AG04450 (cell line): ENCODE measurements at regions not wholly inside any gene's neighbourhood (a gene's known extent, or its start where the extent isn't known, plus 50 kb on each side); places are given as distances from the start of the nearest gene placed in this dataset.
A peak's percentile ranks its signal among the peaks of the same experiment; 100 is the strongest.

Experiments used
- CTCF ChIA-PET: fragments of 300-600, 350-600 bp; formaldehyde crosslinking; extraction: SDS; loops from one replicate; lab custom pipeline; 2022; ENCODE audit warnings: antibody characterized with exemption, inconsistent platforms; lab: Charles Lee
- POLR2A ChIA-PET: fragments of 350-600 bp; formaldehyde crosslinking; extraction: SDS; loops from one replicate; lab custom pipeline; 2021; ENCODE audit warnings: antibody characterized with exemption, inconsistent platforms; lab: Yijun Ruan, JAX
- DNase-seq: peaks from one replicate; pipeline ENCODE4 v3.0.0-alpha.2; 2011; ENCODE audit warnings: low read depth, low spot score
- H3K27ac ChIP-seq: one replicate; pipeline ENCODE4 v1.5.1; 2012; ENCODE audit warnings: low read depth, low read length, control low read depth
- H3K27me3 ChIP-seq: one replicate; pipeline ENCODE4 v1.6.0; 2012; ENCODE audit warnings: low read length; ENCODE audit not compliant: control insufficient read depth, insufficient read depth
- H3K4me3 ChIP-seq: 2 replicates; pipeline ENCODE4 v1.5.1; 2011; ENCODE audit warnings: mild to moderate bottlenecking, low read depth, low read length, control low read depth
- H3K9me3 ChIP-seq: 2 replicates; pipeline ENCODE4 v1.5.1; 2012; ENCODE audit warnings: low read length; ENCODE audit not compliant: control insufficient read depth, insufficient read depth
- TF ChIP-seq, protein P1 (sequence below): IDR thresholded peaks from 2 replicates; pipeline ENCODE4 v1.5.1; 2011; ENCODE audit warnings: low read depth, low read length, control low read depth, inconsistent platforms

DNA sequence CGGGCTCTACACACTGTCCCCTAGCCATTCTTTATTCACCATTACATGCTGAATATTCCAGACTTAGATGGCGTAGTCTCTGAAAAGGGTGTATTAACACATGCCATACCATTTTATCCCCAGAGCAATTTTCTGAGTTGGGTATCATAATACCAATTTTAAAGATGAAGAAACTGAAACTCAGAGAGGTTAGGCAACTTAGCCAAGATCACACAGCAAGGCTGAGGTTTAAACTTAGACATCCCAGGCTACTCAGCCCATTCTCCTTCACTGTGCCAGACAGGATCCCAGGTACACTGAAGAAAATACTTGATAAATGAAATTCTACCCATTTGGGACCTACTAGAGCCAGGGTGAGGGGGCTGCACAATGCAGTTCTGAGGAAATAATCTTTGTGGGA, 67.4 kb upstream of the ARHGAP36 start:
- no peak for DNase-seq
- H3K27ac ChIP-seq = no peak overlapping the region
- ChIA-PET POLR2A (no interaction called here), CTCF (no interaction called here)
- no peaks in the 10 kb centered on the region for H3K9me3 ChIP-seq
- TF ChIP-seq, protein P1, sequence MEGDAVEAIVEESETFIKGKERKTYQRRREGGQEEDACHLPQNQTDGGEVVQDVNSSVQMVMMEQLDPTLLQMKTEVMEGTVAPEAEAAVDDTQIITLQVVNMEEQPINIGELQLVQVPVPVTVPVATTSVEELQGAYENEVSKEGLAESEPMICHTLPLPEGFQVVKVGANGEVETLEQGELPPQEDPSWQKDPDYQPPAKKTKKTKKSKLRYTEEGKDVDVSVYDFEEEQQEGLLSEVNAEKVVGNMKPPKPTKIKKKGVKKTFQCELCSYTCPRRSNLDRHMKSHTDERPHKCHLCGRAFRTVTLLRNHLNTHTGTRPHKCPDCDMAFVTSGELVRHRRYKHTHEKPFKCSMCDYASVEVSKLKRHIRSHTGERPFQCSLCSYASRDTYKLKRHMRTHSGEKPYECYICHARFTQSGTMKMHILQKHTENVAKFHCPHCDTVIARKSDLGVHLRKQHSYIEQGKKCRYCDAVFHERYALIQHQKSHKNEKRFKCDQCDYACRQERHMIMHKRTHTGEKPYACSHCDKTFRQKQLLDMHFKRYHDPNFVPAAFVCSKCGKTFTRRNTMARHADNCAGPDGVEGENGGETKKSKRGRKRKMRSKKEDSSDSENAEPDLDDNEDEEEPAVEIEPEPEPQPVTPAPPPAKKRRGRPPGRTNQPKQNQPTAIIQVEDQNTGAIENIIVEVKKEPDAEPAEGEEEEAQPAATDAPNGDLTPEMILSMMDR = no peak
- no peak overlapping the region for H3K4me3 ChIP-seq
- no peaks in the 10 kb centered on the region for H3K27me3 ChIP-seq

DNA sequence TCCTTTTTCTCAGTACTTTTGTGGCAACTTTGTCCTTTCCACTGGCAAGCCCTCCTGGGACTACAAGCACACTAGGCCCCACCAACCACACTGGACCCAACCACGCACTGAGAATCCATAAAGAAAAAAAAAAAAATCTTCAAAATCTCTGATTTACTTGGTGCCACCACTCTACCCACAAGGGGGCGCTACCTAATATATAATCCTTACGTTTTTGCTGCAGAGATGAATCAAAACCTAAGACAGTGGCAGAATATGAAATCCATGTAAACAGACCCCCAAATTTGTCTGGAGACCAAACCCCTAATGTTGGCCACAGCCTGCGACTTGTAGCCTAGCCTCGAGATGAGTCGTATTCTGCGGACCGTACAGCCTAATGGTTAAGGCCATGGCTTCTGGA, 63.5 kb upstream of the ARHGAP36 start:
- TF ChIP-seq, protein P1 = peak; percentile 31; the same call in 1 of the 2 replicates
- ChIA-PET POLR2A (no interaction called here), CTCF (interaction anchor here (0.6 to 0.9 kb wide), 6 partner anchors 12 to 637 kb away, joined by 3 to 5 read pairs (median 3); no protein-coding TSS in a partner anchor)
- Histone ChIP-seq H3K4me3 (no peak overlapping the region), H3K9me3 (no peaks in the 10 kb centered on the region), H3K27ac (no peak overlapping the region), H3K27me3 (no peaks in the 10 kb centered on the region)
- no peak for DNase-seq

DNA sequence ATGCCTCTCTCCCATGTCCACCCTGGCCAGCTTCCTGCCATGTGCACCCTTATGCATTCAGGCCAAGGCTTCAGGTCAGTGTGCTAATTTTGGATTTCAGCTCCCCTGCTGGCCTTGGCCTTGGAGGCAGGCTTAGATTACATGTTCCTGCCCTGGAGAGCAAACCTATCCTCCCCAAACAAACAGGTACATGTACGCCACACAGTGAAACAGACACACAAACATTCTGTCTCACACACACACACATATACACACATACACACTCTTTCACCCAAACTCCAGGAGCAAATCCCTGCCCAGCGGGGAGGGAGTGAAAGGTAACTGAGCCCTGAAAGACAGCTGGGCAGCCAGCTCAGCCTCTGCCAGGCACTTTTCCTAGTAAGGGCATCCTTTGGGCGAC, 62.7 kb upstream of the ARHGAP36 start:
- no peak for DNase-seq
- Histone ChIP-seq H3K27me3 (no peaks in the 10 kb centered on the region), H3K9me3 (no peaks in the 10 kb centered on the region), H3K27ac (no peak overlapping the region), H3K4me3 (no peak overlapping the region)
- ChIA-PET CTCF (interaction anchor here (0.6 to 0.9 kb wide), 2 partner anchors 23 to 454 kb away, joined by 3 to 5 read pairs; no protein-coding TSS in a partner anchor), POLR2A (no interaction called here)
- TF ChIP-seq, protein P1 = no peak

DNA sequence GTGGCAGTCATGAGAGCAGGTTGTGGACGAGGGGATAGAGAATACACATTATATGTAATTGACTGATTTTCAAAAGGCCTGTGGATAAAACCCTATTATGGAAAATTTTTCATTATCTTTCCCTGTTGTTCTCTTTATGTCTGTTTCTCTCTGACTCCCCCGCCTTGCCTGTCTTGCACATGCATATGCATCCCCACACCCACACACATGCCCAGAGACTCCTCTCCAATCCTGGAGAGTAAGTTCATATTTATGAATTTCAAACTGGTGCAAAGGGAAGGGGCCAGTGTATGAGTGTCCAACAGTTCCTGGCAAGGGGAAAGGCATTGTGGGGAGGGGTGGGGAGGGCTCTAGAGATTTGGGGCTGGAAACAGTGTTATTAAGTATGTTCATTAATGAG, 60.8 kb upstream of the ARHGAP36 start:
- Histone ChIP-seq H3K4me3 (no peak overlapping the region), H3K27ac (no peak overlapping the region), H3K27me3 (no peaks in the 10 kb centered on the region), H3K9me3 (no peaks in the 10 kb centered on the region)
- TF ChIP-seq, protein P1 = no peak
- ChIA-PET POLR2A (no interaction called here), CTCF (no interaction called here)
- no peak for DNase-seq

DNA sequence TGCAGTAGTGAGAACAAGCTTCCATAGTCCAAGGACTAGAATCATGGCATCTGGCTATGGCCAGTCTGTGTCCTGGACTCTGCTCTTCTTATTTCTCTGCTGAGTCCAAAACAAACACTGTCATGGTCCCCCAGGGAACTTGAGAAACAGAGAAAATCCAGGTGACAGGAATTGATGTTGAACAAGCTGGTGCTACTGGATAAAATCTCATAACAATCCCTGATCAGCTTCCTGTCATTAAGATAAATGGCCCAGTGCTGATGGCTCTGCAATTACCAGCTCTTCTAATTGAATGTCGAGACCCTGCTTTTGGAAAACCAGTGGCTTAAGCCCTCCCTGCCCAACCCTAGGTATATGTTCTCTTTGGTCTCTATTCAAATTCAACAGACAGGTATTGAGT, 58.8 kb upstream of the ARHGAP36 start:
- CTCF ChIA-PET = no interaction called here
- Histone ChIP-seq H3K27me3 (no peaks in the 10 kb centered on the region), H3K27ac (no peak overlapping the region), H3K9me3 (no peaks in the 10 kb centered on the region), H3K4me3 (no peak overlapping the region)
- no peak for DNase-seq
- TF ChIP-seq, protein P1 = no peak
- POLR2A ChIA-PET = no interaction called here
